ENCODE measurements at regions not wholly inside any gene's neighbourhood (a gene's known extent, or its start where the extent isn't known, plus 50 kb on each side); places are given as distances from the start of the nearest gene placed in this dataset.
A peak's percentile ranks its signal among the peaks of the same experiment; 100 is the strongest.

- Histone ChIP-seq H3K9ac (no peak overlapping the region), H3K4me1 (no peaks in the 10 kb centered on the region), H3K79me2 (no peaks in the 10 kb centered on the region), H3K4me2 (ENCODE audit: low read length) (no peak overlapping the region), H3K4me3 (ENCODE audit: low read depth, low read length) (no peak overlapping the region), H3K27ac (no peak overlapping the region), H3K27me3 (ENCODE audit: control insufficient read depth, insufficient read depth, low read length) (no peaks in the 10 kb centered on the region), H3K36me3 (ENCODE audit: control insufficient read depth, insufficient read depth, low read length) (no peaks in the 10 kb centered on the region), H2AFZ (no peak overlapping the region), H3K9me3 (ENCODE audit: control insufficient read depth, low read length) (no peaks in the 10 kb centered on the region)
- no peak for TF ChIP-seq CTCF (IDR thresholded peaks at IDR 0.05)
Observed at GRCh38 chr10:20726381-20726780, 170.7 kb downstream of the NEBL start.

- TF ChIP-seq CTCF (IDR thresholded peaks at IDR 0.05), result no peak
- no peak overlapping the region for H3K4me2 ChIP-seq (ENCODE audit: low read length)
Observed at GRCh38 chr10:20714979-20715378, 182.1 kb downstream of the NEBL start.

GRCh38 chr10:20714518-20714917 lies 182.6 kb downstream of the NEBL start:
- Histone ChIP-seq H3K4me3 (ENCODE audit: low read depth, low read length) (no peak overlapping the region), H3K4me1 (no peaks in the 10 kb centered on the region), H3K9me3 (ENCODE audit: control insufficient read depth, low read length) (no peaks in the 10 kb centered on the region), H3K27me3 (ENCODE audit: control insufficient read depth, insufficient read depth, low read length) (no peaks in the 10 kb centered on the region), H3K36me3 (ENCODE audit: control insufficient read depth, insufficient read depth, low read length) (no peaks in the 10 kb centered on the region), H3K79me2 (no peaks in the 10 kb centered on the region), H2AFZ (no peak overlapping the region), H3K4me2 (ENCODE audit: low read length) (no peak overlapping the region), H3K9ac (no peak overlapping the region), H3K27ac (no peak overlapping the region)
- TF ChIP-seq CTCF (IDR thresholded peaks at IDR 0.05), result no peak

More at GRCh38 chr10:20714979-20715378, 182.1 kb downstream of the NEBL start:
- Histone ChIP-seq H3K9ac (no peak overlapping the region), H3K79me2 (no peaks in the 10 kb centered on the region), H3K36me3 (ENCODE audit: control insufficient read depth, insufficient read depth, low read length) (no peaks in the 10 kb centered on the region), H3K4me1 (no peaks in the 10 kb centered on the region), H3K27me3 (ENCODE audit: control insufficient read depth, insufficient read depth, low read length) (no peaks in the 10 kb centered on the region), H3K4me3 (ENCODE audit: low read depth, low read length) (no peak overlapping the region), H2AFZ (no peak overlapping the region), H3K27ac (no peak overlapping the region), H3K9me3 (ENCODE audit: control insufficient read depth, low read length) (no peaks in the 10 kb centered on the region)

GRCh38 chr10:20713420-20713819 lies 183.7 kb downstream of the NEBL start:
- Histone ChIP-seq H3K36me3 (ENCODE audit: control insufficient read depth, insufficient read depth, low read length) (no peaks in the 10 kb centered on the region), H2AFZ (peak overlapping the region; percentile 33), H3K9ac (no peak overlapping the region), H3K79me2 (no peaks in the 10 kb centered on the region), H3K9me3 (ENCODE audit: control insufficient read depth, low read length) (no peaks in the 10 kb centered on the region), H3K4me1 (no peaks in the 10 kb centered on the region), H3K27ac (no peak overlapping the region), H3K27me3 (ENCODE audit: control insufficient read depth, insufficient read depth, low read length) (no peaks in the 10 kb centered on the region), H3K4me2 (ENCODE audit: low read length) (no peak overlapping the region), H3K4me3 (ENCODE audit: low read depth, low read length) (no peak overlapping the region)
- TF ChIP-seq CTCF (IDR thresholded peaks at IDR 0.05), result no peak

GRCh38 chr10:20712774-20713173 lies 184.3 kb downstream of the NEBL start:
- Histone ChIP-seq H3K4me2 (ENCODE audit: low read length) (no peak overlapping the region), H2AFZ (peak overlapping the region; percentile 33), H3K9me3 (ENCODE audit: control insufficient read depth, low read length) (no peaks in the 10 kb centered on the region), H3K4me1 (no peaks in the 10 kb centered on the region), H3K36me3 (ENCODE audit: control insufficient read depth, insufficient read depth, low read length) (no peaks in the 10 kb centered on the region), H3K27ac (no peak overlapping the region), H3K4me3 (ENCODE audit: low read depth, low read length) (no peak overlapping the region), H3K27me3 (ENCODE audit: control insufficient read depth, insufficient read depth, low read length) (no peaks in the 10 kb centered on the region), H3K9ac (no peak overlapping the region), H3K79me2 (no peaks in the 10 kb centered on the region)
- TF ChIP-seq CTCF (IDR thresholded peaks at IDR 0.05), result no peak
